Thyroid gland (tissue), 4 donors: ENCODE measurements at regions not wholly inside any gene's neighbourhood (a gene's known extent, or its start where the extent isn't known, plus 50 kb on each side); places are given as distances from the start of the nearest gene placed in this dataset.

Source experiments
- POLR2A ChIP-seq, 2 donors: fragments of 450-650 bp; IDR thresholded peaks; one replicate each; pipeline ENCODE4 v1.6.1; 2017; ENCODE audit warnings: antibody characterized with exemption in 2 of 2, mild to moderate bottlenecking in 2 of 2, moderate library complexity in 1 of 2
- TF ChIP-seq, protein P1 (sequence below), 6 experiments: fragments of 200-600 bp in 3 of 6; fragments of 450-650 bp in 3 of 6; sonication (generic) in 3 of 6; IDR thresholded peaks; one replicate each; pipeline ENCODE4 v1.5.1; 2016 to 2019; ENCODE audit warnings: antibody characterized with exemption in 6 of 6, mild to moderate bottlenecking in 2 of 6, inconsistent platforms in 1 of 6, moderate library complexity in 1 of 6

GRCh38 chr21:27393726-27394125, 426.8 kb upstream of the ADAMTS5 start:
- TF ChIP-seq, protein P1, sequence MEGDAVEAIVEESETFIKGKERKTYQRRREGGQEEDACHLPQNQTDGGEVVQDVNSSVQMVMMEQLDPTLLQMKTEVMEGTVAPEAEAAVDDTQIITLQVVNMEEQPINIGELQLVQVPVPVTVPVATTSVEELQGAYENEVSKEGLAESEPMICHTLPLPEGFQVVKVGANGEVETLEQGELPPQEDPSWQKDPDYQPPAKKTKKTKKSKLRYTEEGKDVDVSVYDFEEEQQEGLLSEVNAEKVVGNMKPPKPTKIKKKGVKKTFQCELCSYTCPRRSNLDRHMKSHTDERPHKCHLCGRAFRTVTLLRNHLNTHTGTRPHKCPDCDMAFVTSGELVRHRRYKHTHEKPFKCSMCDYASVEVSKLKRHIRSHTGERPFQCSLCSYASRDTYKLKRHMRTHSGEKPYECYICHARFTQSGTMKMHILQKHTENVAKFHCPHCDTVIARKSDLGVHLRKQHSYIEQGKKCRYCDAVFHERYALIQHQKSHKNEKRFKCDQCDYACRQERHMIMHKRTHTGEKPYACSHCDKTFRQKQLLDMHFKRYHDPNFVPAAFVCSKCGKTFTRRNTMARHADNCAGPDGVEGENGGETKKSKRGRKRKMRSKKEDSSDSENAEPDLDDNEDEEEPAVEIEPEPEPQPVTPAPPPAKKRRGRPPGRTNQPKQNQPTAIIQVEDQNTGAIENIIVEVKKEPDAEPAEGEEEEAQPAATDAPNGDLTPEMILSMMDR (IDR thresholded peaks at IDR 0.05) = no peak
- TF ChIP-seq POLR2A (IDR thresholded peaks at IDR 0.05) = no peak
